ENCODE measurements at regions not wholly inside any gene's neighbourhood (a gene's known extent, or its start where the extent isn't known, plus 50 kb on each side); places are given as distances from the start of the nearest gene placed in this dataset.

DNA sequence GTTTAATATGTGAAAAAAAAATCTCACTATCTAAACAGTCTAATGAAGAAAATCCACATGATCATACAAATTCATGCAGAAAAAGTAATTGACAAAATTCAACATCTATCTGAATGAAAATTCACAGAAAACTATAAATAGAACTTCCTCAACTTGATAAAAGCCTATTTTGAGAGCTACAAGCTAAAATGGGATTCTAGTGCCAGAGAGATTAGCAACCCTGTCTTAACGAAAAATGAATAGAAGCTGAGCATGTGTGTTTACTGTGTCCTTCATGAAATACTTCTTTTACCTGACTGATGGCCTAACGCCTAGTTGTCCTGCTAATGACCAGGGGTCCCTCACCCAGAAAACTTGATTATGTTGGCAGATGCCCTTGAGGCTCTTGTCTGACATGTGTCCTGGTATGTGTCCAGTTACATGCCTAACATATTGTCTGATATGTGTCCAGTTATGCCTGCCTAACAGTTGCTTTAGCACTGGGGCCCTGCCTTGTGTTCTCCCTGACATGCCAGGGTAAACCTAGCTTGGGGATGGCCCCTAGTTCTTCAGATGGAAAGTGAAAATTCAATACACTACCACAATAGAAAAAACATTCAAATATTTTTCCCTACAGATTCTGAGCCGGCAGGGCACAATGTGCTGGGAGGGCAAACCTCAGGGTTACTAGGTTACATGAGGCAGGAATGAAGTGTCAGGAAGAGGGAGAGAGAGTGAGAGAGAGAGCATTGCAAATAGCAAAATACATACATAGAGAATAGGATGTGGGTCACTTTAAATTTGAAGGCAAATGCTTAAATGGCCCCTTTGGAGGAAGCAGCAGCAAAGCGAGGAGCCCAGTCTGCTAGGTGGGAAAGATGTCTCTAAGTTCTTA, 834.0 kb downstream of the CDH11 start:
- Histone ChIP-seq H2AFZ (ENCODE audit: control insufficient read depth, low read length) (no peak overlapping the region), H3K4me2 (ENCODE audit: control insufficient read depth, extremely low read depth, insufficient read depth, low read depth, low read length) (no peak overlapping the region), H3K79me2 (ENCODE audit: control insufficient read depth, insufficient read depth, low read length) (no peaks in the 10 kb centered on the region), H3K4me1 (ENCODE audit: control insufficient read depth, extremely low read depth, insufficient read depth, low read length) (no peaks in the 10 kb centered on the region), H3K27ac (ENCODE audit: control insufficient read depth, insufficient read depth, low read length) (no peak overlapping the region), H4K20me1 (ENCODE audit: control insufficient read depth, extremely low read depth, insufficient read depth, low read length) (no peaks in the 10 kb centered on the region), H3K9me3 (ENCODE audit: control insufficient read depth, low read depth, low read length) (no peaks in the 10 kb centered on the region), H3K36me3 (ENCODE audit: control insufficient read depth in 2 of 2, extremely low read depth in 1 of 2, insufficient read depth in 2 of 2, low read length in 2 of 2) (no peaks in the 10 kb centered on the region), H3K9me1 (ENCODE audit: control insufficient read depth, extremely low read depth, insufficient read depth, low read length) (no peaks in the 10 kb centered on the region), H3K9ac (ENCODE audit: control insufficient read depth, extremely low read depth, insufficient read depth, low read length) (no peak overlapping the region), H3K27me3 (ENCODE audit: control insufficient read depth, extremely low read depth, insufficient read depth, low read length) (no peaks in the 10 kb centered on the region), H3K4me3 (ENCODE audit: control insufficient read depth in 2 of 3, extremely low read depth in 1 of 3, insufficient read depth in 2 of 3, low read depth in 1 of 3, low read length in 3 of 3) (no peak overlapping the region)
- TF ChIP-seq, protein P1, sequence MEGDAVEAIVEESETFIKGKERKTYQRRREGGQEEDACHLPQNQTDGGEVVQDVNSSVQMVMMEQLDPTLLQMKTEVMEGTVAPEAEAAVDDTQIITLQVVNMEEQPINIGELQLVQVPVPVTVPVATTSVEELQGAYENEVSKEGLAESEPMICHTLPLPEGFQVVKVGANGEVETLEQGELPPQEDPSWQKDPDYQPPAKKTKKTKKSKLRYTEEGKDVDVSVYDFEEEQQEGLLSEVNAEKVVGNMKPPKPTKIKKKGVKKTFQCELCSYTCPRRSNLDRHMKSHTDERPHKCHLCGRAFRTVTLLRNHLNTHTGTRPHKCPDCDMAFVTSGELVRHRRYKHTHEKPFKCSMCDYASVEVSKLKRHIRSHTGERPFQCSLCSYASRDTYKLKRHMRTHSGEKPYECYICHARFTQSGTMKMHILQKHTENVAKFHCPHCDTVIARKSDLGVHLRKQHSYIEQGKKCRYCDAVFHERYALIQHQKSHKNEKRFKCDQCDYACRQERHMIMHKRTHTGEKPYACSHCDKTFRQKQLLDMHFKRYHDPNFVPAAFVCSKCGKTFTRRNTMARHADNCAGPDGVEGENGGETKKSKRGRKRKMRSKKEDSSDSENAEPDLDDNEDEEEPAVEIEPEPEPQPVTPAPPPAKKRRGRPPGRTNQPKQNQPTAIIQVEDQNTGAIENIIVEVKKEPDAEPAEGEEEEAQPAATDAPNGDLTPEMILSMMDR (optimal IDR thresholded peaks at IDR 0.05 in 1 of 3, IDR thresholded peaks at IDR 0.05 in 1 of 3, conservative IDR thresholded peaks at IDR 0.05 in 1 of 3; ENCODE audit: extremely low read depth in 1 of 3, insufficient read depth in 2 of 3, low read length in 3 of 3): no peak
- no peak for TF ChIP-seq EZH2 (IDR thresholded peaks at IDR 0.05; ENCODE audit: low read length)
- dilution Hi-C loops (cut with MboI; ENCODE audit: extremely low pct_ligation_motif_present, low sequenced_read_pairs): no loop called here
- FAIRE-seq (no peak), DNase-seq (ENCODE audit: low read depth, low spot score) (no peak)

DNA sequence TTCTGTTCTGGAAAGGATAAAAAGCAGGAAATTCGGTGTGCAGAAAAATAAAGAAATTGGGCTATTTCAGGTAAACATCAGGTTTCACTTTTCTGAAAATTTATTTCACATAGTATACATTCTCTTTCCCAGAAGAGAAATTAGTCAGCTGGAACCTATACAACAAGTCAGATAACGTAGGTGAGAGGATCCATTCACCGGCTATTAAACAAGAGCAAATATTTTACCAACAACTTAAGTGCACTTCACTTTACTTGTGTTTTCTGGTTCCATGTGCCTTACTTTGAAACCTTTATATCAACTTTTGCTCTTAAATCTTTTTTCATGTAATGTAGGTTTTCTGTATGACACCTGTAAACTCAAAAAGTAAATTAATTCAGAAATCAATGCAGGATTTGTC, 839.7 kb downstream of the CDH11 start:
- H3K4me3 ChIP-seq (ENCODE audit: control insufficient read depth in 2 of 3, extremely low read depth in 1 of 3, insufficient read depth in 2 of 3, low read depth in 1 of 3, low read length in 3 of 3): no peak overlapping the region
- H3K9ac ChIP-seq (ENCODE audit: control insufficient read depth, extremely low read depth, insufficient read depth, low read length): no peak overlapping the region
- no peaks in the 10 kb centered on the region for H3K79me2 ChIP-seq (ENCODE audit: control insufficient read depth, insufficient read depth, low read length)
- H3K4me1 ChIP-seq (ENCODE audit: control insufficient read depth, extremely low read depth, insufficient read depth, low read length): no peaks in the 10 kb centered on the region
- H3K27ac ChIP-seq (ENCODE audit: control insufficient read depth, insufficient read depth, low read length): no peak overlapping the region
- H2AFZ ChIP-seq (ENCODE audit: control insufficient read depth, low read length): no peak overlapping the region
- H3K4me2 ChIP-seq (ENCODE audit: control insufficient read depth, extremely low read depth, insufficient read depth, low read depth, low read length): no peak overlapping the region
- no peaks in the 10 kb centered on the region for H4K20me1 ChIP-seq (ENCODE audit: control insufficient read depth, extremely low read depth, insufficient read depth, low read length)
- H3K36me3 ChIP-seq (ENCODE audit: control insufficient read depth in 2 of 2, extremely low read depth in 1 of 2, insufficient read depth in 2 of 2, low read length in 2 of 2): no peaks in the 10 kb centered on the region
- no peaks in the 10 kb centered on the region for H3K9me3 ChIP-seq (ENCODE audit: control insufficient read depth, low read depth, low read length)
- DNase-seq (ENCODE audit: low read depth, low spot score): no peak
- H3K27me3 ChIP-seq (ENCODE audit: control insufficient read depth, extremely low read depth, insufficient read depth, low read length): no peaks in the 10 kb centered on the region
- H3K9me1 ChIP-seq (ENCODE audit: control insufficient read depth, extremely low read depth, insufficient read depth, low read length): no peaks in the 10 kb centered on the region
- no peak for FAIRE-seq
- TF ChIP-seq, protein P1 (optimal IDR thresholded peaks at IDR 0.05 in 1 of 3, IDR thresholded peaks at IDR 0.05 in 1 of 3, conservative IDR thresholded peaks at IDR 0.05 in 1 of 3; ENCODE audit: extremely low read depth in 1 of 3, insufficient read depth in 2 of 3, low read length in 3 of 3): no peak
- no peak for TF ChIP-seq EZH2 (IDR thresholded peaks at IDR 0.05; ENCODE audit: low read length)
- dilution Hi-C loops (cut with MboI; ENCODE audit: extremely low pct_ligation_motif_present, low sequenced_read_pairs): no loop called here

Measured in keratinocyte (primary cell).